ENCODE measurements at regions not wholly inside any gene's neighbourhood (a gene's known extent, or its start where the extent isn't known, plus 50 kb on each side); places are given as distances from the start of the nearest gene placed in this dataset.

DNA sequence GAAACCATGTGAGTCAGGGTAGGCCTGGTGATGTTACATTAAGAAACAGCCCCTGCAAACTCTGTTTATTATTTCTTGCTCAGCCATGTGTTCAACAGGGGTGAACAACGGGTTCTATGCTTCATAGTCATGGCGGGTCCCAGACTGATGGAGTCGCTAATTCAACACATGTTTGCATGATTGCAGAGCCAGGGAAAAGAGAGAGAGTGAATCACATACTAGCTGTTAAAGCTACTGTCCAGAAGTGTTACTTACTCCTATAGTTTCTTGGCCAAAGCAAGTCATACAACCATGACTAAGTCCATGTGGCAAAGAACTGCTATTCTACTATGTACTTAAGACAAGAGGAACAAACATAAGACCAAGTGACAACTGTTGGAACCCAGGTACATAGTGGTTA lies 241.2 kb upstream of the SKOR2 start:
- TF ChIP-seq, protein P1, sequence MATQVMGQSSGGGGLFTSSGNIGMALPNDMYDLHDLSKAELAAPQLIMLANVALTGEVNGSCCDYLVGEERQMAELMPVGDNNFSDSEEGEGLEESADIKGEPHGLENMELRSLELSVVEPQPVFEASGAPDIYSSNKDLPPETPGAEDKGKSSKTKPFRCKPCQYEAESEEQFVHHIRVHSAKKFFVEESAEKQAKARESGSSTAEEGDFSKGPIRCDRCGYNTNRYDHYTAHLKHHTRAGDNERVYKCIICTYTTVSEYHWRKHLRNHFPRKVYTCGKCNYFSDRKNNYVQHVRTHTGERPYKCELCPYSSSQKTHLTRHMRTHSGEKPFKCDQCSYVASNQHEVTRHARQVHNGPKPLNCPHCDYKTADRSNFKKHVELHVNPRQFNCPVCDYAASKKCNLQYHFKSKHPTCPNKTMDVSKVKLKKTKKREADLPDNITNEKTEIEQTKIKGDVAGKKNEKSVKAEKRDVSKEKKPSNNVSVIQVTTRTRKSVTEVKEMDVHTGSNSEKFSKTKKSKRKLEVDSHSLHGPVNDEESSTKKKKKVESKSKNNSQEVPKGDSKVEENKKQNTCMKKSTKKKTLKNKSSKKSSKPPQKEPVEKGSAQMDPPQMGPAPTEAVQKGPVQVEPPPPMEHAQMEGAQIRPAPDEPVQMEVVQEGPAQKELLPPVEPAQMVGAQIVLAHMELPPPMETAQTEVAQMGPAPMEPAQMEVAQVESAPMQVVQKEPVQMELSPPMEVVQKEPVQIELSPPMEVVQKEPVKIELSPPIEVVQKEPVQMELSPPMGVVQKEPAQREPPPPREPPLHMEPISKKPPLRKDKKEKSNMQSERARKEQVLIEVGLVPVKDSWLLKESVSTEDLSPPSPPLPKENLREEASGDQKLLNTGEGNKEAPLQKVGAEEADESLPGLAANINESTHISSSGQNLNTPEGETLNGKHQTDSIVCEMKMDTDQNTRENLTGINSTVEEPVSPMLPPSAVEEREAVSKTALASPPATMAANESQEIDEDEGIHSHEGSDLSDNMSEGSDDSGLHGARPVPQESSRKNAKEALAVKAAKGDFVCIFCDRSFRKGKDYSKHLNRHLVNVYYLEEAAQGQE (IDR thresholded peaks at IDR 0.05; ENCODE audit: insufficient read depth in 1 of 2, low read depth in 2 of 2, low read length in 1 of 2) = no peak
- no peak for TF ChIP-seq SIN3A (IDR thresholded peaks at IDR 0.05; ENCODE audit: borderline replicate concordance, insufficient read depth, low read depth, low read length)

Data from Panc1 (cell line).